ENCODE measurements at regions not wholly inside any gene's neighbourhood (a gene's known extent, or its start where the extent isn't known, plus 50 kb on each side); places are given as distances from the start of the nearest gene placed in this dataset.
"Not testable (repeated sequence)": the region's sequence is repeated elsewhere in the genome, so short reads cannot be mapped to it uniquely, and the experiment has no call there.

GRCh38 chr10:71086439-71087080 is 125.8 kb upstream of the UNC5B start:
- Histone ChIP-seq H3K27ac (no peak overlapping the region), H2AFZ (no peak overlapping the region), H3K36me3 (ENCODE audit: low read depth) (no peaks in the 10 kb centered on the region), H3K79me2 (ENCODE audit: low read depth) (no peaks in the 10 kb centered on the region), H3K4me2 (no peak overlapping the region), H3K27me3 (ENCODE audit: insufficient read depth, low read depth) (peaks cover 22% of the 10 kb centered on the region), H3K9me2 (ENCODE audit: insufficient read depth) (no peaks in the 10 kb centered on the region), H3F3A (ENCODE audit: insufficient read depth, low read depth) (no peaks in the 10 kb centered on the region), H4K20me1 (ENCODE audit: insufficient read depth) (no peaks in the 10 kb centered on the region), H3K4me1 (replicated peaks; ENCODE audit: insufficient read depth) (no peaks in the 10 kb centered on the region), H3K9me3 (ENCODE audit: insufficient read depth, low read depth) (no peaks in the 10 kb centered on the region), H3K4me3 (no peak overlapping the region)
- intact Hi-C loops (cut with micrococcal nuclease; ENCODE audit: unreplicated experiment): no loop called here
- BruUV-seq (replicated peaks): no TSS peak
- CTCF ChIA-PET: no interaction called here
- TF ChIP-seq EZH2 (IDR thresholded peaks at IDR 0.05; ENCODE audit: low read depth) (no peak), CTCF (conservative IDR thresholded peaks at IDR 0.05) (no peak)
- POLR2A ChIA-PET (ENCODE audit: unreplicated experiment): interaction anchor here (0.7 kb wide), 1 partner anchor 23 kb away, joined by 3 read pairs; no protein-coding TSS in a partner anchor
- DNase-seq: no peak

- Histone ChIP-seq H2AFZ (no peak overlapping the region), H3K4me1 (replicated peaks; ENCODE audit: insufficient read depth) (no peaks in the 10 kb centered on the region), H3K79me2 (ENCODE audit: low read depth) (no peaks in the 10 kb centered on the region), H3K27ac (no peak overlapping the region), H3F3A (ENCODE audit: insufficient read depth, low read depth) (no peaks in the 10 kb centered on the region), H3K9me2 (ENCODE audit: insufficient read depth) (no peaks in the 10 kb centered on the region), H3K9me3 (ENCODE audit: insufficient read depth, low read depth) (no peaks in the 10 kb centered on the region), H3K4me3 (no peak overlapping the region), H3K36me3 (ENCODE audit: low read depth) (no peaks in the 10 kb centered on the region), H3K4me2 (no peak overlapping the region), H4K20me1 (ENCODE audit: insufficient read depth) (no peaks in the 10 kb centered on the region), H3K27me3 (ENCODE audit: insufficient read depth, low read depth) (peaks cover 15% of the 10 kb centered on the region)
- DNase-seq: no peak
- intact Hi-C loops (cut with micrococcal nuclease; ENCODE audit: unreplicated experiment): no loop called here
- TF ChIP-seq EZH2 (IDR thresholded peaks at IDR 0.05; ENCODE audit: low read depth): no peak
- ChIA-PET CTCF (interaction anchor here (0.6 kb wide), 1 partner anchor 182 kb away, joined by 3 read pairs; no protein-coding TSS in a partner anchor), POLR2A (ENCODE audit: unreplicated experiment) (no interaction called here)
- BruUV-seq (replicated peaks): no TSS peak
Measured at GRCh38 chr10:71087622-71088021, 124.7 kb upstream of the UNC5B start.

GRCh38 chr10:71088054-71088453 is 124.3 kb upstream of the UNC5B start:
- no peak for DNase-seq
- no peaks in the 10 kb centered on the region for H3K36me3 ChIP-seq (ENCODE audit: low read depth)
- no peaks in the 10 kb centered on the region for H3K79me2 ChIP-seq (ENCODE audit: low read depth)
- H3F3A ChIP-seq (ENCODE audit: insufficient read depth, low read depth): no peaks in the 10 kb centered on the region
- H3K27me3 ChIP-seq (ENCODE audit: insufficient read depth, low read depth): peaks cover 14% of the 10 kb centered on the region
- no peak overlapping the region for H3K27ac ChIP-seq
- TF ChIP-seq EZH2 (IDR thresholded peaks at IDR 0.05; ENCODE audit: low read depth): no peak
- no peak for TF ChIP-seq CTCF (conservative IDR thresholded peaks at IDR 0.05)
- H3K9me2 ChIP-seq (ENCODE audit: insufficient read depth): no peaks in the 10 kb centered on the region
- CTCF ChIA-PET: no interaction called here
- no peaks in the 10 kb centered on the region for H3K4me1 ChIP-seq (replicated peaks; ENCODE audit: insufficient read depth)
- no peak overlapping the region for H2AFZ ChIP-seq
- no TSS peak for BruUV-seq (replicated peaks)
- no peak overlapping the region for H3K4me3 ChIP-seq
- POLR2A ChIA-PET (ENCODE audit: unreplicated experiment): no interaction called here
- no peaks in the 10 kb centered on the region for H4K20me1 ChIP-seq (ENCODE audit: insufficient read depth)
- intact Hi-C loops (cut with micrococcal nuclease; ENCODE audit: unreplicated experiment): no loop called here
- H3K9me3 ChIP-seq (ENCODE audit: insufficient read depth, low read depth): no peaks in the 10 kb centered on the region
- no peak overlapping the region for H3K4me2 ChIP-seq

- intact Hi-C loops (cut with micrococcal nuclease; ENCODE audit: unreplicated experiment); H3K27ac ChIP-seq; H3K36me3 ChIP-seq (ENCODE audit: low read depth); H4K20me1 ChIP-seq (ENCODE audit: insufficient read depth); H3K4me3 ChIP-seq; H3K4me2 ChIP-seq; H3K4me1 ChIP-seq (replicated peaks; ENCODE audit: insufficient read depth); H3F3A ChIP-seq (ENCODE audit: insufficient read depth, low read depth); BruUV-seq (replicated peaks); H2AFZ ChIP-seq; CTCF ChIA-PET; H3K9me2 ChIP-seq (ENCODE audit: insufficient read depth); DNase-seq; H3K79me2 ChIP-seq (ENCODE audit: low read depth); H3K9me3 ChIP-seq (ENCODE audit: insufficient read depth, low read depth); POLR2A ChIA-PET (ENCODE audit: unreplicated experiment): not testable (repeated sequence)
- peaks cover 11% of the 10 kb centered on the region for H3K27me3 ChIP-seq (ENCODE audit: insufficient read depth, low read depth)
Measured at GRCh38 chr10:71088578-71088977, 123.8 kb upstream of the UNC5B start.
